HG03457 (cell line): ENCODE measurements at regions not wholly inside any gene's neighbourhood (a gene's known extent, or its start where the extent isn't known, plus 50 kb on each side); places are given as distances from the start of the nearest gene placed in this dataset.

Experiments used
- ATAC-seq: cut with Tn5 transposase; IDR thresholded peaks from one replicate; pipeline ENCODE4 v1.9.1; 2021; ENCODE audit warnings: moderate number of reproducible peaks; ENCODE audit not compliant: unreplicated experiment

DNA sequence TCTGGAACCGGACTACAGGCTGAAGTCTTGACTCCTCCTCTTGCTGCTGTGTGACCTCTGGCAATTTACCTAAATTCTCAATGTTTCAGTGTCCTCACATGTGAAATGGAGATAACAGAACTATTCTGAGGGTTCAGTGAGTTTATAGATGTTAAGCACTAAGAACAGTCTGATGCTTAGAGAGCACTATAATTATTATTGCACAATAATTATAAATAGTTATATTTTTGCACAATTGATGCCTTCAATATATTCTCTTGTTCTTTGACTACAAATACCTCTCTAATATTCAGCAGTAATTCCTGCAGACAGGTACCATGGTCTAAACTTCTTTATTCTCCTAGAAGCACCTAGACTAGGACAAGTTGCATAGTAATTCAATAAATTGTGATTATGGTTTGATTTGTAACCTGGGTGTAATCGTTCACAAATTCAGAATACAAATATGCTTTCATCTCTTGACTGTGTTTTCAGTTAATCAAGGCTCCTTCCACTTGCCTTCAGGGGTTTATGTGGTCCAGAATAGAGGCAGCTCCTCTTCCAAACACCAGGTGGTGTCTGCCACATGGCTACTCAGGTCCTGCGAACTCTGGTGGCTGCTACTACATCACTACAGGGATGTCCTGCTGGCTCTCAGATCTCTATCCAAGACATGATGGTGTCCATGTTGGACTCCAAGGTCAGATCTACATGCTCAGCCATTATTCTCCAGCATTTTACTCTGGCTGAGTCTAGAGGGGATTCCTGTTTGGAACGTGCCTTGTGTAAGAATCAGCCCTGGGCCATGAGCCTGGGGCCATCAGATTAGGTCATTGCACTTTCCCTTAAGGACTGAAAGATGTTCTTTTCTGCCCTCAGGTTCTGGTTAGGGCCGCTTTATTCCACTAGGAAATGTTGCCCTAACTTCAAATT is 103.4 kb downstream of the QRFPR start:
- ATAC-seq, result no peak

DNA sequence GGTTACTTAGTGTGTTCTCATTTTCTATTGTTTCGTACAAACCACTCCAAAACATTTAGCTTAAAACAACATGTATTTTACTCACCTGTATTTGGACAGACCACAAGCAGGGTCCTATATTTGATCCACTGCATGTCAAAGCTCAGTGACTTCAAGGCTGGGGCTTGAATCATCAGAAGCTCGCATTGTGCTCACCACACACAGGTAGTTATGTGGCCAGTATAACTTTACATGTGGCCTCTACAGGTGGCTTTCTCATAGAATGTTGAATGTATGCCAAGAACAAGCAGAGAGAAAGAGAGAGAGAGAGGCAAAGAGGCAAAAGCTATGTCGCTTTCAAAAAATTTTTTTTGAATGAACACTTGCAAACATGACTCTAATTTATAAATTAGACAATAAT is 107.6 kb downstream of the QRFPR start:
- no peak for ATAC-seq

GRCh38 chr4:121272526-121272925 is 108.3 kb downstream of the QRFPR start:
- peak; percentile 70 for ATAC-seq

GRCh38 chr4:121270389-121270788 is 106.3 kb upstream of the TNIP3 start:
- ATAC-seq, result no peak

GRCh38 chr4:121269001-121269400 is 104.9 kb upstream of the TNIP3 start:
- ATAC-seq, result no peak

DNA sequence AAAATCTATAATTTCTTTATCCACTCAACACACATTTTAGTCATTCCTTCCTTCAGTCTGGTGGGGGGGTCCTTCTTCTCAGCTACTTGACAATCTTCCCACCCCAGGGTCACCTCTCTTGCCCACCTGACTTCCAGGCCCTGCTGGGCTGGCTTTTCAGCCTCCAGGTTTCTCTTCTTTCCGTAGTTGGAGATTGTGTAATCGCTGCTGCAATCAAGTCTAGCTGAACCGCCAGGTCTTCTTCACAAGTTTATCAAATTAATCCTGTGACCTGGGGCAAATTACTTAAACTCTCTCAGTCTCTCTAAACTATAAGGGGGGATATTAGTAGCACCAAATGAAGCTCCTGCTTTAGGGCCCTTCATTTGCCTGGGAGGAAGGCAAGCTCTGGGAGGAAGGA is 102.9 kb upstream of the TNIP3 start:
- no peak for ATAC-seq

DNA sequence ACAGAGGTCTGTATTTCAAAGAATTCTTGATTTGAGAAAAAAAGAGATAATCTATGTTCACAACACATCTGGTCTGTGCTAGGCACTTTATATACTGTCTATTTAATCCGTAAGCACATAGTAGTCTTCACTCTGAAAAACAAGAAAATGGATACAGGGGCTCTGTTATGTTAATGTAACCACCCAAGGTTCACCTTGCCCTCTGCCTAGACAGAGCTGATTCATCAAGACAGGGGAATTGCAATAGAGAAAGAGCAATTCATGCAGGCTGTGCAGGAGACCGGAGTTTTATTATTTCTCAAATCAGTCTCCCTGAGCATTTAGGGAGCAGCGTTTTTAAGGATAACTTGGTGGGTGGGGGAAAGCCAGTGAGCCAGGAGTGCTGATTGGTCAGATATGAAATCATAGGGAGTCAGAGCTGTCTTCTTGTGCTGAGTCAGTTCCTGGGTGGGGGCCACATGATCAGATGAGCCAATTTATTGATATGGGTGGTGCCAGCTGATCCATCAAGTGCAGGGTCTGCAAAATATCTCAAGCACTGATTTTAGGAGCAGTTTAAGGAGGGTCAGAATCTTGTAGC is 92.9 kb upstream of the TNIP3 start:
- ATAC-seq, result no peak

GRCh38 chr4:121255986-121256750 is 92.0 kb upstream of the TNIP3 start:
- peak; percentile 98 for ATAC-seq

DNA sequence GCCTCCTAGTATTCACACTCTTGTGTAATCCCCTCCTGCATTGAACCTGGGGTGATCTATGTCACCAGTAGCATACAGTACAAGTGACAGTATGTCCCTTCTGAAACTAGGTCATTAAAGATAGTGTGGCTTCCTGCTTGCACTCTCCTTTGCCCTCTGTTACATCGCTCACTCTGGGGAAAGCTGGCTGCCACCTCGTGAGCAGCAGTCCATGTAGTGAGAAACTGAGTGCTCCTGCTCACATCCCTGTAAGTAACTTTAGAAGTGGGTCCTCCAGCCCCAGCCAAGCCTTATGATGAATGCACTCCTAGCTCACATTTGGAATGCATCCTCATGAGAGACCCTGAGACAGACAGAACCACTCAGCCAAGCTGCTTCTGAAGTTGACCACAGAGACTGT is 89.8 kb upstream of the TNIP3 start:
- no peak for ATAC-seq

GRCh38 chr4:121252224-121252806 is 88.2 kb upstream of the TNIP3 start:
- no peak for ATAC-seq

GRCh38 chr4:121248747-121249146 is 84.6 kb upstream of the TNIP3 start:
- ATAC-seq, result no peak

- no peak for ATAC-seq
These were observed 82.6 kb upstream of the TNIP3 start for GRCh38 chr4:121246698-121247097.

GRCh38 chr4:121243485-121243884 is 79.4 kb upstream of the TNIP3 start:
- ATAC-seq, result no peak

- ATAC-seq, result no peak
These were observed 78.1 kb upstream of the TNIP3 start for GRCh38 chr4:121242188-121242750.

DNA sequence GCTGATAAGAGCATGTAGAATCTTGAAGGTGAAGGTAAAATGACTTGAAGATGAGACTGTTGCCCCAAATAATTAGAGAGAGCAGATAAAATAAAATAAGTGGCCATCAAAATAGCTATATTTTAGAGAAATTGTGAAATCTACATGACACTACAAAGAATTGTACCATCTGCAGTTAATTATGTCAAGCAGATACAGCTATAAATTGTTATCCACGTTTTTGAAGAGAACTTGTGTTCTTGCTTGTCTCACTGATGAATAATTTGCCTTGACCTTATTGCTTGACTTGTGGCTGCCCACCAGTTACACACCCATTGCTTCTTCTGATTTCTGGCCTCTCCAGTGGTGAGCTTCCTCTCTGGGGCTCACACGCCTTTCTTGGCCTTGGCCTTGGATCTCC is 75.8 kb upstream of the TNIP3 start:
- no peak for ATAC-seq

GRCh38 chr4:121238461-121238860 is 74.3 kb upstream of the TNIP3 start:
- ATAC-seq, result no peak

GRCh38 chr4:121237069-121237399 is 72.9 kb upstream of the TNIP3 start:
- ATAC-seq, result no peak

DNA sequence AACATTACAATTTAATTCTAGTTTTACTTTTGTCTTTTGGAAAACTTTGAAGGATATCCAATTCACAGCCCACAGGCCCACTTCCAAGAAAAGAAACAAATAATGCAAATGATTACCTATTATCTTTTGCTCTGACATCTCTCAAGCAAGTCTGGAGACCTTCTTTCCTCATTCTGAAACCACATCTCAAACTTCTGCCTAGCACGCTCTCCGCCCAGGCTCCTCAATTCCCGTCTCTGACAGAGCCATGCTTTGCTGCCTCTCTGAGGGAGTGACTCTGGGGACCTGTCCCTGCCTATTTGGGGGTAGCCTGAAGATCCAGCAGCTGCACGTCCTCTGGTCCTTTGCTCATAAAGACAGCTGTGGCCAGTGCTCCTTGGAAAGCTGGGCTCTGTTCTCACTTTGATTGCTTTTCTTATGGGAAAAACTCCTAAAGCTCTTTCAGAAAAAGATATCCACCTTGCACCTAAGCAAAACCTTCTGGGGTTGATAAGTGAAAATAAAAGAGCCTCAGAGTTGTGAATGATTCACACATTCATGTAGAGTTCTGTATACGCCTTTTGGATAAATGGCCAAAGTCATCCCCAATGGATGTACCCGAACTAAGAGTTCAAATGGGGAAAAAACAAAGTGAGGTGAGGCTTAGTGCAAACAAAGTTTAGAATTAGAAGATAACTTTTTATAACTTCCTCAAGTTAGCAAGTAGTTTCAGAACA is 72.4 kb upstream of the TNIP3 start:
- no peak for ATAC-seq

DNA sequence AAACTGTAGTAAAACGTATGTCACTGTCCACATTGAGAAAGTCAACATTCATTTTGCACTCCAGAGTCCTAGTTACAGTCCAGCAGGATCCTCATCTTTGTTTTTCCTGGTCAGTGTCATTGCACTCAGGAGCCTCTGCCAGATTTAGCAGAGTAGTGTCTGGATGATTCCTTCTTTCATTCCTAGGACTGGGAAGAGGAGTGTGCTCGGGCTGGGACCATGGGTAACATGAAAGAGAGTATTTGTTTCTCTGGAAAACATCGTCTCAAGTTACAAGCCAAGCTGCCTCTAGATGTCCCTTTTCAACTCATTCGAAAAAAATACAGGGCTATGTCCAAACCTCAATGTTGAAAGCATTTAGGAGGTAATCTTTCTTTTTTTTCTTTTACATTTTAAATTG is 69.9 kb upstream of the TNIP3 start:
- ATAC-seq, result no peak

- no peak for ATAC-seq
These were observed 65.9 kb upstream of the TNIP3 start for GRCh38 chr4:121229993-121230392.

GRCh38 chr4:121228848-121229247 is 64.7 kb upstream of the TNIP3 start:
- ATAC-seq, result no peak
